Spinal cord (tissue), 9 donors: ENCODE measurements at regions not wholly inside any gene's neighbourhood (a gene's known extent, or its start where the extent isn't known, plus 50 kb on each side); places are given as distances from the start of the nearest gene placed in this dataset.
A peak's percentile ranks its signal among the peaks of the same experiment; 100 is the strongest.

Experiments used
- DNase-seq, 6 donors: peaks; one replicate each; pipeline versions ENCODE4 v3.0.0 to v3.0.0-alpha.2; 2013 to 2015; ENCODE audit warnings: low spot score in 6 of 6, low read depth in 4 of 6
- H3K27ac ChIP-seq: one replicate; pipeline ENCODE4 v1.5.1; 2013; ENCODE audit warnings: low read depth, low read length, control low read depth
- H3K27me3 ChIP-seq: one replicate; pipeline ENCODE4 v1.6.1; 2013; ENCODE audit warnings: low read length; ENCODE audit not compliant: control insufficient read depth, insufficient read depth
- H3K36me3 ChIP-seq: one replicate; pipeline ENCODE4 v1.6.1; 2013; ENCODE audit warnings: low read length; ENCODE audit not compliant: control insufficient read depth, insufficient read depth
- H3K4me1 ChIP-seq: one replicate; pipeline ENCODE4 v1.6.1; 2013; ENCODE audit warnings: low read length; ENCODE audit not compliant: control insufficient read depth, insufficient read depth
- H3K4me3 ChIP-seq: one replicate; pipeline ENCODE4 v1.5.1; 2013; ENCODE audit warnings: low read depth, low read length, control low read depth
- H3K9me3 ChIP-seq: one replicate; pipeline ENCODE4 v1.6.1; 2013; ENCODE audit warnings: low read length; ENCODE audit not compliant: control insufficient read depth, insufficient read depth
- WGBS: methylation state at CpG from one replicate; pipeline ENCODE4 v1.1.5; 2013; ENCODE audit warnings: missing lambda C conversion rate; ENCODE audit not compliant: insufficient coverage; 5-methylcytosine and 5-hydroxymethylcytosine counted together
- donor health status: healthy.

DNA sequence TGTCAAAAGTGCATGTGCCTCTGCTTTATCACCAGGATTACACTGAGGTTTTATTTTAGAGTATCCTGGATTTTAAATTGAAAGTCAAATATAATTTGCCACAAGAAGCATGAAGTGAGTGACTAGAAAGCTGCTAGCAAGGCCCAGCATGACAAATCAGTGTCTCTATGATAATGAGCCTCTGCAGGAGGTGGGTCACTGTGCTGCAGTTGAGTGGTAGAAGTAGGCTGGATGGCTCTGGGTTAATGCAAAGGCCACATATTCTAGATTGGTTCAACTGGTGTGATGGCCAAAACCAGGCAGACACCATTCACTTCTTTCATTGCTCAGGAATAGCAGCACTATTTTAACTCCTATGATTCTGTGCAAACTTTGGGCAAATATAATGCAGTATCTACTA, 491.5 kb downstream of the OLFM4 start:
- Histone ChIP-seq H3K36me3 (no peaks in the 10 kb centered on the region), H3K9me3 (no peaks in the 10 kb centered on the region), H3K27me3 (no peaks in the 10 kb centered on the region), H3K27ac (no peak overlapping the region), H3K4me3 (no peak overlapping the region), H3K4me1 (no peaks in the 10 kb centered on the region)
- no peak for DNase-seq

DNA sequence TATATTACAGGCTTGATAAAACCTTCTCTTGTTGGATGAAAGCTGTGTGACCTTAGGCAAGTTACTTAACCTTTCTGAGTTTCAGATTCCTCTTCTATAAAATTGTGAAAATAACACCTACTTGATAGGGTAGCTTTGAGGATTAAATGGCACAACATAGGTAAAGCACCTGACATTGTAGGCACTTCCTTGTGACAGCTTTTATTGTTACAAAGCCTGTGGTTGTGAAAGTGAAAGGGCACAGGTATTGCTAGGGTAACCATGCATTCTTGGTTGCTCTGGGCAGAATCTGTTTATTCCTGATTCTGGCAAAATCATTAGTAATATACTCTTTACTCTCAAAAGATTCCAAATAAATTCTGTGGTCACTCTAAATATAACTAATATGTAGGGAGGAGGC, 493.4 kb downstream of the OLFM4 start:
- Histone ChIP-seq H3K9me3 (no peaks in the 10 kb centered on the region), H3K27ac (no peak overlapping the region), H3K36me3 (no peaks in the 10 kb centered on the region), H3K4me3 (no peak overlapping the region), H3K27me3 (no peaks in the 10 kb centered on the region), H3K4me1 (no peaks in the 10 kb centered on the region)
- DNase-seq: no peak

DNA sequence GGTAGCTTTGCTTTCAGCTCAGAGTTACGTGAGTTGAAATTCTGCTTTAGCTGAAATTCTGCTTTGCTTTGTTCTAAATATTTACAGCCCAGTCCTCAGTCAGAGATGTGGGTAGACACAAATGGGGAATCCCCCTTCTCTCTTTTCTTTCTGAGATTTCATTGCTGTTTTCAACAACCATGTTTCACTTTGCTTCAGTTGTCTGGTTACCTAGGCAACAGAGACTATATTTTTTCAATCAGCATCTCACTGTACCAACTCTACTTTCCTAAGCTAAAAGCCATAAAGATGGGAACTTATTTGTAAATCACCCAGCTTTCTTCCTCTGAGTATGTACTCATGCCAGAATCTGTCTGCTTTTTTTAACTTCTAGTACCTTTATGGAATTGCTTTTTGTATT, 509.0 kb downstream of the OLFM4 start:
- H3K27me3 ChIP-seq: no peaks in the 10 kb centered on the region
- no peaks in the 10 kb centered on the region for H3K36me3 ChIP-seq
- peak in 2 of 6 donors; percentile 66 to 81 for DNase-seq
- no peak overlapping the region for H3K4me3 ChIP-seq
- no CpG with 5 or more reads among the region's 1 CpG for WGBS
- H3K4me1 ChIP-seq: no peaks in the 10 kb centered on the region
- H3K27ac ChIP-seq: no peak overlapping the region
- peaks cover 4% of the 10 kb centered on the region for H3K9me3 ChIP-seq

DNA sequence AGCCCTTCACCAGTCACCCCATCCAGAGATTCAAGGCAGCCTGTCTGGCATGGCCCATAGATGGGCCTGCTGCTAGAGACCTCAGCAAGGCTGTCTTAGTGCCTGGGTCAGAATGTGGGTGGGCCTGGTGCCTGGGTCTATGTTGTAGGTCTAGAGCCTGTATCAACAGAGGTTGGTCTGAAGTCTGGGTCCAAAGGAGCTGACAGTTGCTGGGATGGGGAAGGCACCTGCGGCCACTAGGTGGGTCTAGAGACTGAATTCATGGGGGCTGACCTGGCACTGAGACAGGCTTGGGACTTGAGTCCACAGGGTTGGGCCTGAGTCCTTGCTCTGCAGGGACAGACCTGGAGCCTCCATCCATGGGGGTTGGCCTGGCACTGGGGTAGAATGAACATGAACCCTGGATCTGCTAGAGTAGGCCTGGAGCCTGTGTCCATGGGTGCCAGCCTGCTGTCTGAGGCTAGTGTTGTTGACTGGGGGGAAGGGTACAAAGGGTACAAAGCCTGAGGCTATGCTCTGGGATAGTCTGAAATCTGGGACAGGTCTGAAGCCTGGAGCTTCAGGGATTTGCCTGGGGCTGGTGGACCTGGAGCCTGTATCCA, 516.8 kb downstream of the OLFM4 start:
- H3K27ac ChIP-seq: no peak overlapping the region
- DNase-seq: no peak
- no peaks in the 10 kb centered on the region for H3K27me3 ChIP-seq
- H3K4me1 ChIP-seq: no peaks in the 10 kb centered on the region
- WGBS: 88% methylated on average over 1 of the region's 1 CpG
- H3K9me3 ChIP-seq: no peaks in the 10 kb centered on the region
- H3K36me3 ChIP-seq: no peaks in the 10 kb centered on the region
- no peak overlapping the region for H3K4me3 ChIP-seq

DNA sequence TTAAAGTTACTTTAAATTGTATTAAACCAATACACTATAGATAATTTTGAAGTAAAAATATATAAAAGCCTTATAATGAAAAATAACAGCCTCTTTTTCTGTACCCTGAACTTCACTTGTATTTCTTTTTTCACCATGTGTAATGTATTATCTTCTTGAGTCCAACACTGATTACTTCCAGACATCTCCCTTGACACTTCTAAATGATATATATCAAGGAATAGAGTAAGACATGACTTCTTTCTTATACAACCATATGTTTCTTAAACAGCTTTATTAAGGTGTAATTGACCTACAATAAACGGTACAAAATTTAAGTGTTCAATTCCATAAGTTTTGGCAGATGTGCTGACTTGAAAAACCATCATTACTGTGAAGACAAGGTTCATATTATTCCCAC, 531.9 kb downstream of the OLFM4 start:
- no CpG with 5 or more reads among the region's 1 CpG for WGBS
- no peak overlapping the region for H3K27ac ChIP-seq
- no peaks in the 10 kb centered on the region for H3K27me3 ChIP-seq
- H3K36me3 ChIP-seq: no peaks in the 10 kb centered on the region
- no peak for DNase-seq
- no peak overlapping the region for H3K4me3 ChIP-seq
- no peaks in the 10 kb centered on the region for H3K4me1 ChIP-seq
- no peaks in the 10 kb centered on the region for H3K9me3 ChIP-seq

DNA sequence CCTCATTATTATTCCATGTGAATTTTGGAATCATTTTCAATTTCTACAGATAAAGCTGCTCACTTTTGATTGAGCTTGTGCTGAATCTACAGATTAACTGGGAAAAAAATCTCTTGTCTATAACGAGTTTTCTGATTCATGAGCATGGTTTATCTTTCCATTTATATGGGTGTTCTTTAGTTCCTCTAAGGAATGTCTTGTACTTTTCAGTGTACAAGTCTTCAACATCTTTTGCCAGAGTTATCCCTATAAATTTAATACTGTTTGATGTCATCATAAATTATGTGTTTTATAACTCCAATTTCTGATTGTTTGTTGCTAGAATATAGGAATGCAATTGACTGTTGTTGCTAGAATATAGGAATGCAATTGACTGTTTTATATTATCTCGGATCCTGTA, 533.8 kb downstream of the OLFM4 start:
- H3K9me3 ChIP-seq: no peaks in the 10 kb centered on the region
- no CpG with 5 or more reads among the region's 2 CpGs for WGBS
- no peaks in the 10 kb centered on the region for H3K4me1 ChIP-seq
- H3K4me3 ChIP-seq: no peak overlapping the region
- no peaks in the 10 kb centered on the region for H3K36me3 ChIP-seq
- H3K27me3 ChIP-seq: no peaks in the 10 kb centered on the region
- DNase-seq: no peak
- no peak overlapping the region for H3K27ac ChIP-seq

DNA sequence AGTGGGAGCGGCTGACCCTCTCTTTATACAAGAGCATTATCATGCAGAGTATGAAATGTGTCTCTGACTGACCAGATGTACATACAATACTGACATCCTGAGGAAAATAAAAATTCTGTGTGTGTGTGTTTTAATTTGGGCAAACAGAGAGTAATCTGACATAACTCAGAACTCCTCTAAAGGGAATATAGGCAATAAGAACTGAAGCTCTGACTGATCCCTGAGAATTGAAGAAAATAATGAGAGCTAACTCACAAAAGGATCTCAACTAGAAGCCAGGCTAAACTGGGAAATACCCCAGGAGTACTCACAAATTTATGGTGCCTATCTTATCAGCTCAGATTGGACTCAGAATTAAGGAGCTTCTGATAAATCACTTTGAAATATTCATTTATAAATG, 539.9 kb downstream of the OLFM4 start:
- no peak overlapping the region for H3K27ac ChIP-seq
- no peaks in the 10 kb centered on the region for H3K36me3 ChIP-seq
- no peak overlapping the region for H3K4me3 ChIP-seq
- no peak for DNase-seq
- H3K9me3 ChIP-seq: no peaks in the 10 kb centered on the region
- no CpG with 5 or more reads among the region's 1 CpG for WGBS
- H3K27me3 ChIP-seq: no peaks in the 10 kb centered on the region
- H3K4me1 ChIP-seq: no peaks in the 10 kb centered on the region

DNA sequence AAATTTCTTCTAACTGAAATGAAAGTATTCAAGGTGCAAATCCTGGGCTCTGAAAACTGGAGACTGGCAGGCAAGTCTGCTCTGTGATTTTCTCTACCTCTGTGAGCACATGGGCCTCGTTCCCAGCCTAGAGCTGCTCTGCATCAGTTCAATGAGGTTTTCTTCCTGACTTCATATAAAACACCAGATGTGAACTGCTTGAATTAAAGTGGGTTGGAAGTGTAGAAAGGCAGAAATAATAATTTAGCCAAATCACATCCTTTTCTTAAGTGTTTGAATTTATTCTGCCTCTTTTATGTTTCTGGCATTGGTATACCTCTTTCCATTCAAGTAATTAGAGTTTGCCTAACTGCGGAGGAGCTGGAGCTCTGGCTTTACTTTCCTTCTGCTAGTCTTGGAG, 540.8 kb downstream of the OLFM4 start:
- Histone ChIP-seq H3K4me1 (no peaks in the 10 kb centered on the region), H3K27me3 (no peaks in the 10 kb centered on the region), H3K4me3 (no peak overlapping the region), H3K9me3 (no peaks in the 10 kb centered on the region), H3K36me3 (no peaks in the 10 kb centered on the region), H3K27ac (no peak overlapping the region)
- WGBS: no CpG with 5 or more reads among the region's 2 CpGs
- peak in 2 of 6 donors; percentile 39 to 45 for DNase-seq

DNA sequence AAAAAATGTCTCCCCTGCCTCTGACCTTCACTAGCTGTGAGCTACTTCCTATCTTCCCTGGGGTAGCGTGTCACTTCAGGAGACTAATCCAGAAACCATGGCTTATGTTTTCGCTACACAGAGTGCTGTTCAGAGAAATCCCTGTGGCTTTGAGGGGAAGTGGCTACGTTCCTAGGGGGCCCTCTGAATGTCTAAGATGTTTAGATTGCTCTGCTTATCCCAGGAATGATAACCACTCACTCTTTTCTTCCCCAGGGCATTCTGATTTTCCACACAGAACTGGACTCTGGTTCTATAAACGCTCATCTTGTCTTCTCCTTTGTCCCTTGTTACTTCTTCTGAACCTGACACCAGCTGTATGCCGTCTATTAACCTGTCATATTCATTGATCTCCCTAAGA, 572.5 kb downstream of the OLFM4 start:
- no peaks in the 10 kb centered on the region for H3K9me3 ChIP-seq
- H3K36me3 ChIP-seq: no peaks in the 10 kb centered on the region
- WGBS: 83% methylated on average over 1 of the region's 5 CpGs
- DNase-seq: no peak
- no peaks in the 10 kb centered on the region for H3K4me1 ChIP-seq
- no peak overlapping the region for H3K27ac ChIP-seq
- no peak overlapping the region for H3K4me3 ChIP-seq
- H3K27me3 ChIP-seq: no peaks in the 10 kb centered on the region

DNA sequence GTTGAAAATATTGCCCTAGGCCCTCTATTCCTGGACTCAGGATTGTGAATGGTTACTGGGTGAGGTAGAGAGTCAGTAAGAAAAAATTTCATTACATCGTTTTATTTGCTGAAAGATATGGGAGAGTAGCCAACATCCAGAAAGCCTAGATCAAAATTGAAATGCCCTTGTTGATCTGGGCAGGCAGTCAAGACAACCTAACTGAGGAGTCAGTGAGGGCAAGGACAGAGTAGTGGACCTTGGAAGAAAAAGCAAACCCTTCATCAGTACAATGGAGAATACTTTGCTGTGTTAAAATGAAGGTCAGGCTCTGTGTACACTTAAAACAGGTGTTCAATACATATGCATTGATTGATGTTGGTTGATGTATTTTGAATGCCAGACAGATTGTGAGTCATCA, 576.7 kb downstream of the OLFM4 start:
- H3K4me1 ChIP-seq: no peaks in the 10 kb centered on the region
- no peak overlapping the region for H3K4me3 ChIP-seq
- H3K9me3 ChIP-seq: no peaks in the 10 kb centered on the region
- H3K36me3 ChIP-seq: no peaks in the 10 kb centered on the region
- H3K27ac ChIP-seq: no peak overlapping the region
- 100% methylated on average over 1 of the region's 1 CpG for WGBS
- no peaks in the 10 kb centered on the region for H3K27me3 ChIP-seq
- DNase-seq: no peak
